ENCODE measurements at regions not wholly inside any gene's neighbourhood (a gene's known extent, or its start where the extent isn't known, plus 50 kb on each side); places are given as distances from the start of the nearest gene placed in this dataset.

- no peaks in the 10 kb centered on the region for H3K27me3 ChIP-seq (ENCODE audit: control insufficient read depth, insufficient read depth, low read length)
- H3K4me2 ChIP-seq (ENCODE audit: extremely low read depth, insufficient read depth, low read length) = no peak overlapping the region
- no peaks in the 10 kb centered on the region for H3K79me2 ChIP-seq (ENCODE audit: control insufficient read depth, insufficient read depth, low read length)
- DNase-seq (ENCODE audit: low read depth in 2 of 2) = no peak
- no peak overlapping the region for H3K4me3 ChIP-seq (replicated peaks in 1 of 4; ENCODE audit: control extremely low read depth in 1 of 4, insufficient read depth in 1 of 4, low read depth in 3 of 4, low read length in 4 of 4)
- TF ChIP-seq EZH2 (IDR thresholded peaks at IDR 0.05; ENCODE audit: low read length, missing control alignments) (no peak), CTCF (conservative IDR thresholded peaks at IDR 0.05 in 1 of 2, IDR thresholded peaks at IDR 0.05 in 1 of 2; ENCODE audit: low read depth in 1 of 2, low read length in 2 of 2) (no peak)
- H3K36me3 ChIP-seq (ENCODE audit: control insufficient read depth, insufficient read depth, low read length) = no peaks in the 10 kb centered on the region
- H3K4me1 ChIP-seq (ENCODE audit: control insufficient read depth, extremely low read depth, insufficient read depth, low read length) = no peaks in the 10 kb centered on the region
- H3K9me3 ChIP-seq (ENCODE audit: control insufficient read depth, insufficient read depth, low read depth, low read length) = no peaks in the 10 kb centered on the region
- H3K27ac ChIP-seq (ENCODE audit: insufficient read depth, low read length) = no peak overlapping the region
- no peak overlapping the region for H2AFZ ChIP-seq (ENCODE audit: low read length)
- no peaks in the 10 kb centered on the region for H4K20me1 ChIP-seq (ENCODE audit: control insufficient read depth, extremely low read depth, insufficient read depth, low read length)
- no peak overlapping the region for H3K9ac ChIP-seq (ENCODE audit: insufficient read depth, low read length)
Observed at GRCh38 chr4:114052227-114052626, 72.8 kb upstream of the ARSJ start.

- Histone ChIP-seq H3K79me2 (ENCODE audit: control insufficient read depth, insufficient read depth, low read length) (no peaks in the 10 kb centered on the region), H3K9me3 (ENCODE audit: control insufficient read depth, insufficient read depth, low read depth, low read length) (no peaks in the 10 kb centered on the region), H3K27ac (ENCODE audit: insufficient read depth, low read length) (no peak overlapping the region), H2AFZ (ENCODE audit: low read length) (no peak overlapping the region), H3K27me3 (ENCODE audit: control insufficient read depth, insufficient read depth, low read length) (no peaks in the 10 kb centered on the region), H3K4me1 (ENCODE audit: control insufficient read depth, extremely low read depth, insufficient read depth, low read length) (no peaks in the 10 kb centered on the region), H3K36me3 (ENCODE audit: control insufficient read depth, insufficient read depth, low read length) (no peaks in the 10 kb centered on the region), H4K20me1 (ENCODE audit: control insufficient read depth, extremely low read depth, insufficient read depth, low read length) (no peaks in the 10 kb centered on the region), H3K4me2 (ENCODE audit: extremely low read depth, insufficient read depth, low read length) (no peak overlapping the region), H3K9ac (ENCODE audit: insufficient read depth, low read length) (no peak overlapping the region), H3K4me3 (replicated peaks in 1 of 4; ENCODE audit: control extremely low read depth in 1 of 4, insufficient read depth in 1 of 4, low read depth in 3 of 4, low read length in 4 of 4) (no peak overlapping the region)
- TF ChIP-seq CTCF (conservative IDR thresholded peaks at IDR 0.05 in 1 of 2, IDR thresholded peaks at IDR 0.05 in 1 of 2; ENCODE audit: low read depth in 1 of 2, low read length in 2 of 2) (no peak), EZH2 (IDR thresholded peaks at IDR 0.05; ENCODE audit: low read length, missing control alignments) (no peak)
- no peak for DNase-seq (ENCODE audit: low read depth in 2 of 2)
Observed at GRCh38 chr4:114056599-114056998, 77.2 kb upstream of the ARSJ start.

GRCh38 chr4:114057746-114058145 is 78.3 kb upstream of the ARSJ start:
- no peaks in the 10 kb centered on the region for H3K27me3 ChIP-seq (ENCODE audit: control insufficient read depth, insufficient read depth, low read length)
- TF ChIP-seq CTCF (conservative IDR thresholded peaks at IDR 0.05 in 1 of 2, IDR thresholded peaks at IDR 0.05 in 1 of 2; ENCODE audit: low read depth in 1 of 2, low read length in 2 of 2) (no peak), EZH2 (IDR thresholded peaks at IDR 0.05; ENCODE audit: low read length, missing control alignments) (no peak)
- no peak overlapping the region for H3K4me2 ChIP-seq (ENCODE audit: extremely low read depth, insufficient read depth, low read length)
- H3K4me1 ChIP-seq (ENCODE audit: control insufficient read depth, extremely low read depth, insufficient read depth, low read length) = no peaks in the 10 kb centered on the region
- no peak overlapping the region for H3K4me3 ChIP-seq (replicated peaks in 1 of 4; ENCODE audit: control extremely low read depth in 1 of 4, insufficient read depth in 1 of 4, low read depth in 3 of 4, low read length in 4 of 4)
- no peak overlapping the region for H2AFZ ChIP-seq (ENCODE audit: low read length)
- no peaks in the 10 kb centered on the region for H3K79me2 ChIP-seq (ENCODE audit: control insufficient read depth, insufficient read depth, low read length)
- H3K9me3 ChIP-seq (ENCODE audit: control insufficient read depth, insufficient read depth, low read depth, low read length) = no peaks in the 10 kb centered on the region
- no peaks in the 10 kb centered on the region for H3K36me3 ChIP-seq (ENCODE audit: control insufficient read depth, insufficient read depth, low read length)
- H3K27ac ChIP-seq (ENCODE audit: insufficient read depth, low read length) = no peak overlapping the region
- no peak overlapping the region for H3K9ac ChIP-seq (ENCODE audit: insufficient read depth, low read length)
- DNase-seq (ENCODE audit: low read depth in 2 of 2) = no peak
- no peaks in the 10 kb centered on the region for H4K20me1 ChIP-seq (ENCODE audit: control insufficient read depth, extremely low read depth, insufficient read depth, low read length)

All from fibroblast of lung (primary cell).